ENCODE measurements at regions not wholly inside any gene's neighbourhood (a gene's known extent, or its start where the extent isn't known, plus 50 kb on each side); places are given as distances from the start of the nearest gene placed in this dataset.

DNA sequence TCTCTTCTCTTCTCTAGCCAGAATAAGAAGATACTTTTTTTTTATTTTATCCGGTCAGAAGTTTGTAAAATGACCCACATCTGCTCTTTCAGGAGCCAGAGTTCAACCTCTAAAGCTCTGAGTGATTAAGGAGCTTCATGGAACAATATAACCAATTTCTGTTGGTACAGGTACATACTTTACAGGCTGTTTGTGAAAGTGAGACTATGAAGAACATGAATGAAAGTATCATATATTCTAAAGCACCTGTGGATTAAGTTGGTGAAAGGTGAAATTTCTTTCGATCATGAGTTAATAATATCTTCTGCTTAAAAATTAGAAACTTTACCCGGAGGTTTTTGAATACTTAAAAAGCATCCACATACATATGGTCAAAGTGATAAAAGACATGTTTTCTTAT is 65.2 kb downstream of the DMRT2 start:
- no peak for TF ChIP-seq EZH2 (IDR thresholded peaks at IDR 0.05; ENCODE audit: borderline replicate concordance, low read depth, low read length, severe bottlenecking)
- TF ChIP-seq, protein P1, sequence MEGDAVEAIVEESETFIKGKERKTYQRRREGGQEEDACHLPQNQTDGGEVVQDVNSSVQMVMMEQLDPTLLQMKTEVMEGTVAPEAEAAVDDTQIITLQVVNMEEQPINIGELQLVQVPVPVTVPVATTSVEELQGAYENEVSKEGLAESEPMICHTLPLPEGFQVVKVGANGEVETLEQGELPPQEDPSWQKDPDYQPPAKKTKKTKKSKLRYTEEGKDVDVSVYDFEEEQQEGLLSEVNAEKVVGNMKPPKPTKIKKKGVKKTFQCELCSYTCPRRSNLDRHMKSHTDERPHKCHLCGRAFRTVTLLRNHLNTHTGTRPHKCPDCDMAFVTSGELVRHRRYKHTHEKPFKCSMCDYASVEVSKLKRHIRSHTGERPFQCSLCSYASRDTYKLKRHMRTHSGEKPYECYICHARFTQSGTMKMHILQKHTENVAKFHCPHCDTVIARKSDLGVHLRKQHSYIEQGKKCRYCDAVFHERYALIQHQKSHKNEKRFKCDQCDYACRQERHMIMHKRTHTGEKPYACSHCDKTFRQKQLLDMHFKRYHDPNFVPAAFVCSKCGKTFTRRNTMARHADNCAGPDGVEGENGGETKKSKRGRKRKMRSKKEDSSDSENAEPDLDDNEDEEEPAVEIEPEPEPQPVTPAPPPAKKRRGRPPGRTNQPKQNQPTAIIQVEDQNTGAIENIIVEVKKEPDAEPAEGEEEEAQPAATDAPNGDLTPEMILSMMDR (IDR thresholded peaks at IDR 0.05; ENCODE audit: extremely low read depth in 1 of 2, insufficient read depth in 1 of 2, low read depth in 1 of 2, low read length in 2 of 2), result no peak
- TF ChIP-seq POLR2A (IDR thresholded peaks at IDR 0.05; ENCODE audit: low read depth, low read length), result no peak
- TF ChIP-seq MYC (IDR thresholded peaks at IDR 0.05; ENCODE audit: low read depth, low read length), result no peak
- no peak for TF ChIP-seq POLR2AphosphoS5 (IDR thresholded peaks at IDR 0.05; ENCODE audit: insufficient read depth, low read depth, low read length)

Data from endothelial cell of umbilical vein (primary cell).